ENCODE measurements at regions not wholly inside any gene's neighbourhood (a gene's known extent, or its start where the extent isn't known, plus 50 kb on each side); places are given as distances from the start of the nearest gene placed in this dataset.

DNA sequence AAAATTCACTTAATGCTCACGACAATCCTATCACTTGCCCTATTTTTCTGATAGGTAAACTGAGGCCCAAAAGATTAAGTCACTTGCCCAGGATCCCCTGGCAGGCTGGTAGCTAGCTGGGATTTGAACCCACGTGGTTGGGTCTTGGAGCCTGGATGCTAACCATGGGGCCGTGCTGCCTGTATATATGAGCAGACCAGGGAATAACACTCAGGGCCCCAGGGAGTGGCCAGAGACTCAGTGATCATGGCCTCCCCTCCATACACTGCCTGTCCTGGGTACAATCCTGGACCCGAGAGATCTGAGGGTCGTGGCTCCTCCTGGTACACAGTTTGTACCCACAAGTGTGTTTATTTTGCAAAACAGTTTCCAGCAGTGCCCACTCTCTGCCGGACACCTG, 116.9 kb upstream of the PTPN1 start:
- DNase-seq (ENCODE audit: low spot score): no peak

DNA sequence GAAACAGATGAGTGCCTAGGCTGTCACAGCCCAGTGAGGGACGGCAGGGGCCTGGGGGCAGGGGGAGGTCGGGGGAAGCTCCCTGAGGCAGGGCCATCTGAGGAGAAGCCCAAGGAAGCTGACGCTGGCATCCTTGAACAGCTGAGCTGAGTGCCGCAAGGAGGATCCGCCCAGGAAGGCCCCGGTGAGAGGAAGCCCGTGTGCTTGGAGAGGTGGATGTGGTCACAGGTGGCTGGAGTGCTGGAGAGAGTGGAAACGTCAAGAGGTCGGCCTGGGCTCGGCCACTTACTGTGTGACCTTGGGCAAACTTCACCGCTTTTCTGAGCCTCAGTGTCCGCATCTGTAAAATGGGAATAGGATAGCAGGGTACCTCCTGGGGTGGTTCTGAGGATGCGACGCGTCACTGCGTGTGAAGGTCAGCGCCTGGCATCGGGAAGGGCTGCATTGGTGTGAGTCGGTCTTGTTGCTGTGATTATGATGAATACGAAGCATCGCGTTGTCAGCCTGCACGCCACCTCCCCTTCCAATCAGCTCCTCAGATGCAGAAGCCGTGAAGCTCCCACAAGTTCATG, 116.1 kb upstream of the PTPN1 start:
- DNase-seq (ENCODE audit: low spot score): no peak

DNA sequence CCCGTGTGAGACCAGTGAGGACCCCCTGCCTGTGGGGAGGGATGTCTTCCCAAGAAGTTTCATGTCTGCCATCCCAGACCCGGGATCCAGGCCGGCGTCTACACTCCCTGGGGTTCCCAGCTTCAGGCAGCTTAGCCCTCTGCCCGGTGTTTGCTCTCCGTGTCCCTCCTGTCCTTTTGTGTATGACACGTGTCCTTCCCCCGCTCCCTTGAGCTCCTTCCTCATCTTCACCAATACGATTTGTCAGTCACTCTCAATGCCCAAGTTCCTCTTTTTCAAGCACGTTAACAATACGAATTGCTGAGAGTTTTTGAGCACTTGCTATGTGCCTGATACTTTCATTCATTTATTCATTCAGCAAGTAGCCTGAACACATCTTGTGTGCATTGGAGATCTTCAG, 115.6 kb upstream of the PTPN1 start:
- DNase-seq (ENCODE audit: low spot score): no peak

DNA sequence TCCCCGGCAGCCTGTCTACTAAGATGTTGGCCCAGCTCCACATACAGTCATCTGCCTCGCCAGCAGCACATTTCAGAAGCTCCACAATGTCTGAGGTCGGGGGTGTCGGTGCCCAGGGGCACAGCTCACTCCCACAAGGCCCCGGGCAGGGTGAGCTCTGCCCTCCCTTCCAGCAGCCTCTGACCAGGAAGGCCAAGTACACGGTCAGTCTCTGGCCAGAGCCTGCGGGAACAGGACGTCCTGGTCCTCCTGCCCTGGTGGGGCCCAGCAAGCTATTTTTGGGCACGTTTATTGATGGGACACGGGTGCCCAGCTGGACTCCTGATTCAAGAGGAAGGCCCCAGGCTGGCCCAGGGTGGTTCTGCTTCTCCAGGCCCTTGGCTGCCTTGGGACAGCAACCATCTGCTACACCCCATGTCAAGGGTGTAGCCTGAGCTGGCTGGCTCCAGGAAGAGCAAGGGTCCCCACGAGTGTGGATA, 114.9 kb upstream of the PTPN1 start:
- DNase-seq (ENCODE audit: low spot score): no peak

DNA sequence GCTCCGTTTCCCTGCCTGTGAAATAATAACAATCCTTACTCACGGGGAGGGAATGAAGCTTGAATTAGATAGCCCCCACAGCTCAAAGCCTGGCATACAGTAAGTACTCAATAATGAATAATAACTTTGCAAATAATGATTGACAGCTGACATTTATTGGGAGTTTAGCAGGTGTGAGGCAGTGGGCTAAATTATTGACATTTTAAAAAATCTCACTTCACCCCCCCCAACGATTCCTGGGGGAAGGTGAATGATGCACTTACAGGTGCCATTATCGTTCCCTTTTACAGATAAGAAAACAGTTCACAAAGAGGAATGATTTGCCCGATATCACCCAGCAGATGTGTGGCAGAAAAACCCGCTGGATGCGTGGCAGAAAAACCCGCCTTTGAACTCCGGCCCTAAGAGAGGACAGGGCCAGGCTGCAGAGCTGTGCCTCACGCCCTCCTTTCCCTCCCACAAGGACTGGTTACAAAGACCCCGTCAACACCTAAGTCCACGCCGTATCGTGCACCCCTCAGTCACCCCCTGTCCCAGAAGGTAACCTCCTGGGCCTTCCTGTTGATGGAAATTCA, 114.2 kb upstream of the PTPN1 start:
- DNase-seq (ENCODE audit: low spot score): no peak

DNA sequence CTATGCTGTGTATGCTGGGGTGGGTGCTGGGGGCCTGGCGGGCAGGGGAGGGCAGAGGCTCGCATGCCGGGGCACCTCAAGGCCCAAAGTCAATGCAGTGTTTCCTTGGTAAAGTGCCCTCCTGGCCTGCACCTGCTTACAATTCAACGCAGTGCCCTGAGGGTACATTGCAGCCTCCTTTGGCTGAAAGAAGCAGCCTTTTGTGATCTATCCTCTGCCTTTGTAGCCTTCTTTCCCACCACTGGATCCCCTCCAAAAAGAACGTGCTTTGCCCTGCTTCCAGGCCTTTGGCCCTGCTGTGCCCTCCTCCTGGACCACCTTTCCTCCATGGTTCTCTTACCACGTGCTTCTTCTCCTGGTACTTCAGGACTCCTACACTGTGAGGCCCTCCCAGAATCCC, 113.6 kb upstream of the PTPN1 start:
- DNase-seq (ENCODE audit: low spot score): no peak

DNA sequence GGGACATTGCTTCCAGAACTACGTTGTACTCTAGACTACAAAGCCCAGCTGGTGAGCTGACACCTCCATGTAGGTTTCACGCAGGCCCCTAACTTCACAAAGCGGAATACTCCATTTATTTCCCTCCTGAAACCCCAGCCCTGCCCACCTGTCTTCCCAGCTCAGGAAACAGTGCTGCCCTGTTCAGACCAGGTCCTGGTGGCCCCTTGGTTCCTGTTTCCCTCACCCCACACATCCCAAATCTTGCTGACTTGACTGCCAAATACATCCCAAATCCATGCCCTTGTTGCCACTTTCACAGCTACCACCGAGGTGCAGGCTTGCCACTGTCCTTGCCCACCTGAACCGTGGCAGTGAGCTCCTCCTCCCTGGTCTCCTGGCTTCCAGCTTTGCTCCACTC, 113.1 kb upstream of the PTPN1 start:
- no peak for DNase-seq (ENCODE audit: low spot score)

DNA sequence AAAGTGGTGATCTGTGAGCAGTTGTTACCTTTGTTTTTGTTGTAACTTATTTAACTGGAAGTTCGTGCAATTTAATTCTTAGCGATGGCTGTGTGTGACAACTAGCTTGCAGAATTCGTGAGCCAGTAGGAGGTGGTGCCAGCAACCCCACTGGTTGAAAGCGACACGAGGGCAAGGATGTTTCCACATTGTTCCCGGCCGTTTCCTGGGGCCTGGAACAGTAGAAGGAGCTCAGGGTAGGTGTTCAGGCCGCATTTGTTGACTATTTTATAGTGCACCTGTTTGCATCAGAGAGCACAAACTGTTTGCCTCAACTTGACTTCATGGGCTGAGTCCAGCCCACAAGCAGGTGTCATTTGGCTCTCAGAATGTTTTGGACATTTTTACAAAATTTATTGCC, 112.1 kb upstream of the PTPN1 start:
- no peak for DNase-seq (ENCODE audit: low spot score)

DNA sequence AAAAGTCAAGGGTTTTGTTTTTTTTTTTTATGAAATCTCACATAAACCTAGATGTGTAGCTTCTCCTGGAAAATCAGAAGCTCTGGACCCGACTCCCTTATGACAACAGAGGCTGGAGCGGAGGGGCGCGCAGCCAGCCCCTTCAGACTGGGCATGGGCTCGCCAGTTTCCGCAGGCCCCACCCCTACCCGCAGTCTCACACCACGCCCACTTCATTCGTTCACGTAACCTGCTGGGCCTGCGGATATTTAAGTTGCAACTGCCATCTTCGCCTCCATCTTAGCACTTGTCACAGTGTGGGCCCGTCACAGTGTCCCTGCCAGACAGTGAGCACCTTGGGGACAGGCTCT, 111.7 kb upstream of the PTPN1 start:
- no peak for DNase-seq (ENCODE audit: low spot score)

DNA sequence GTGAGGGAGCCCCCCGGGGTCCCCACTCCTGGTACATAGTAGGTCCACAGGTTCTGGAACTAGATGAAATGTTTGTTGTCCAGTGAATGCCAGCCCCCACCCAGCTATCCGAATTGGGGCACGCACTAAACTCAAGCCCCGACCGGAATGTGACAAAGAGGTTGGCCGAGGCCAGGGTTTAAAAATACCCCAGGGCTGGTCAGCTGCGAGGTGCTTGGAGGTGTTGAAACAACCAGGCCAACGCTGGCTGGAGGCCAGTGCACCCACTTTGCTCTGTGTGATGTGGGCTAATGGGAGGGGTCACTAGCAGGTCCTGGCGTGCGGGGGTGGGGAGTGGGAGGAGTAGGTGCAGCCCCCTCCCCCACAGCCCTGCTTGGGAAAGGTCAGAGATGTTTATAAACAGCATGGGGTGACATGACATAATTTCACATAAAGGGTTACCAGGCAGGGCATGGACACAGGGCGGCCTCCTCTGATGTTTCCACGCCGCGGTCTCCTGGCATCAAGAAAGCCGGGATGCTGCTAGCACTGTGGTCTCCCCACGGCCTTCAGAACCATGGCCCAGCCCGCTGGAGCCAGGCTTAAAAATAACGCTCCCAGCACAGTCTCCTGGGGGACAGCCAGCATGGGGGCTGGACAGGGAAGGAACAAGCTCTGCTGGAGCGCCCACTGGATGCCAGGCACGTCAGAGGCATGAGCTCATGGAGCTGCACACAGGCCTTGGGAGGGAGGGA, 111.2 kb upstream of the PTPN1 start:
- no peak for DNase-seq (ENCODE audit: low spot score)

DNA sequence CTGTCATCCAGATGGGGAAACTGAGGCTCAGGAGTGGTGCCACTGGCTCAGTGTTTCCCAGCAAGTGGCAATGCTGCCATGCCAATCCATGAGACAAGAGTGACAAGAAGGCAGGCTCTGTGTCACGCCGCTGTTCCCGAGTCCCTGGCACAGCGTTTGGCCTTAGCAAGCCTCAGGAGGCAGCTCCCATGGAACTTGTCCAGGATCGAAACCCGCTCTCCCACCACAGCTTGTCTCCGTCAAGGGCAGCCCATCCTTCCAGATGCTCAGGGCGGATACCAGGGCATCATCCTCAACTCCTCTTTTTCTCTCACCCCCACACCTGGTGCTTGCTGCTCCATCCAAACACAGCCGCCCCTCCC, 110.6 kb upstream of the PTPN1 start:
- no peak for DNase-seq (ENCODE audit: low spot score)

DNA sequence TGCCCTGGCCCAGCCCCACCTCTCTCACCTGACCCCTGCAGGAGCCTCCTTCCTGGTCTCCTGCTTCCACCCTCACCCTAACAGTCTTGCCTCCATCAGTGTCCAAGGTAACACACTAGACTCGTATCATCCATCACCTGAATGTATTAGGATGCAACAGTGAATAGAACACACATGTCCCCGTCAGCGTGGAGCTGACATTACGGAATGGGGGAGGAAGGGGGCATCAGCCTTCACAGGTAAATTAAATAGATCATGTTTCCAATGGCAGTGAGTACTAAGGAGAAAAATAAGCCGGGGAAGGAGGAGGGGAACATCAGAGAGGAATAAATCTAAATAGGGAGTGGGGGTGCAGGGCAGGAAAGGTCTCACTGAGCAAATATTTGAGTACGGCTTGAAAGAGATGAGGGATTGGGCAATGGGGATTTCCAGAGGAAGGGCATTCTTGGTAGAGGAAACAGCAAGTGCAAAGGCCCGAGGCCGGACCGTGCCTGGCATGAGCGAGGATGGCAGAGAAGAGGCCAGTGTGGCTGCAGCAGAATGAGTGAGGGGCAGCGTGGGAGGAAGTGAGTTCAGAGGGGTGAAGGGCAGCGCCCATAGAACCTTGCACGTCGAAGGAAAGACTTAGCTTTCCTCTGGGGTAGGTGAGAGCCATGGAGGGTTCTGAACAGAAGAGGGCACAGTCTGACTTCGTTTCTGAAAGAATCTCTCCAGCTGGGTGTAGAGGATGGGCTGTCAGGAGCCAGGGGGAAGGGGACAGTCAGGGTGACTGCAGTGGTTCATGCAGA, 110.1 kb upstream of the PTPN1 start:
- DNase-seq (ENCODE audit: low spot score): no peak

DNA sequence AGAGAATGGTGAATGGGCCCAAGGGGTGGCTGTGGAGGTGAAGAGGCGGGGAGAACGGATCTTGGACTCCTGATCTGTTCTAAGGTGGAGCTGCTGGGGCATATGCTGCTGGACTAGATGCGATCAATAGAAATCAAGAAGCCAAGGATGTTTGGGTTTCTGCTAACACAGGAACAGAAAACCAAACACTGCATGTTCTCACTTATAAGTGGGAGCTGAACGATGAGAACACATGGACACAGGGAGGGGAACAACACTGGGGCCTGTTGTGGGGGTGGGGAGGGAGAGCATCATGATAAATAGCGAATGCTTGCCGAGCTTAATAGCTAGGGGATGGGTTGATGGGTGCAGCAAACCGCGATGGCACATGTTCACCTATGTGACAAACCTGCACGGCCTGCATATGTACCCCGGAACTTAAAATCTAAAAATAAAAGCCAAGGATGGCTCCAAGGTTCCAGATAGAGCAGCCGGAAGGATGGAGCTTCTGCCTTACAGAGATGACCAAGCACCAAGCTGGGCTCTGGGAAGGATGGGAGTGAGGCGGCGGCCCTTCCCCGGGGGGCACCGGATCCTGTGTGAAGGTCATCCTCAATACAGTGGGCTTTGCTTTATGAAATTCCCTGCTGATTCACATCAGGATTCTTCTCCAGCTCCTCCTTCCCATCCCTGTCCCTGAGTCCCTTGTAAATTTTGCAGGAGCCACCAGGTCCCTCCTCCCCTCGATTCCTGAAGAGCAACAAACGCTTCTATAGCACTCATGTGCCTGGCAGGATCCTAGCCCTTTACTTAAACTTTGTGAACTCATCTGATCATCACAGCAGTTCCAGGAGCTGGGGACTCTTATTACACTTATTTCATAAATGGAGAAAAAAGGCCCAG, 109.2 kb upstream of the PTPN1 start:
- no peak for DNase-seq (ENCODE audit: low spot score)

DNA sequence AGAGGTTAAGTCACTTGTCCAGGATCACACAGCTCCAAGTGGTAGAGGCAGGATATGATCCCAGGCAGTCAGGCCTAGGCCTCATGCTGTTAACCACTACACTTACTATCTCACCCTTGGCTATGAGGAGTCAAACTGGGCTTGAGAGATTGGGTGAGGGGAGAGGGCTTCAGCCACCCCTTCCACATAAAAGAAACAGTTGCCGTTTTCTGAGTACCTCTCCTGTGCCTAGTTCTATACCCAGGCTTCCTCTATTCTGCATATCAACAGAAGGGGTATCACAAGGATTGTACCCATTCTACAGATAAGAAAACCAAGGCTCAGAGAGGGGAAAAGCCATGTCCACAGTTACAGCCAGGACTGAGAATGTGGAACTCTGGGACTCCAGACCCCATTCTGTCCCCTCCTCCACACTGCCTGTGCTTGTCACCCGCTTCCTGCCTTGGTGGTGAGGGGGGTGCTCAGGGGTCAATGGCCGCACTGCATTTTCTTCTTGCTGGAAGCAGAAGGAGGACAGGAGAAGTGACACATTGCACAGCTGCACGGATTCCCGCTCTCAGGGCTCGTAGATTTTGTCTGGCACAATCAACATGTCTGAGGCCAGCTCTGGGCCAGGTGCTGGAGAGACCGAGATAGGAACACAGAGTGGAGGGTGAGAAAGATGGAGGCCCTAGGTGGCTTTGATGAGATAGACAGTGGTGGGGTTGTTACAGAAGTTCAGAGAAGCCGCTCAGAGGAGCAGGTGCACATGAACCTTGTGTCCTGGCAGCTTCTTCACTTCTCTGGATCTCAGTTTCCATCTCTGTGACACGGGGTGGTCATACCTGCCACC, 108.4 kb upstream of the PTPN1 start:
- DNase-seq (ENCODE audit: low spot score): no peak

DNA sequence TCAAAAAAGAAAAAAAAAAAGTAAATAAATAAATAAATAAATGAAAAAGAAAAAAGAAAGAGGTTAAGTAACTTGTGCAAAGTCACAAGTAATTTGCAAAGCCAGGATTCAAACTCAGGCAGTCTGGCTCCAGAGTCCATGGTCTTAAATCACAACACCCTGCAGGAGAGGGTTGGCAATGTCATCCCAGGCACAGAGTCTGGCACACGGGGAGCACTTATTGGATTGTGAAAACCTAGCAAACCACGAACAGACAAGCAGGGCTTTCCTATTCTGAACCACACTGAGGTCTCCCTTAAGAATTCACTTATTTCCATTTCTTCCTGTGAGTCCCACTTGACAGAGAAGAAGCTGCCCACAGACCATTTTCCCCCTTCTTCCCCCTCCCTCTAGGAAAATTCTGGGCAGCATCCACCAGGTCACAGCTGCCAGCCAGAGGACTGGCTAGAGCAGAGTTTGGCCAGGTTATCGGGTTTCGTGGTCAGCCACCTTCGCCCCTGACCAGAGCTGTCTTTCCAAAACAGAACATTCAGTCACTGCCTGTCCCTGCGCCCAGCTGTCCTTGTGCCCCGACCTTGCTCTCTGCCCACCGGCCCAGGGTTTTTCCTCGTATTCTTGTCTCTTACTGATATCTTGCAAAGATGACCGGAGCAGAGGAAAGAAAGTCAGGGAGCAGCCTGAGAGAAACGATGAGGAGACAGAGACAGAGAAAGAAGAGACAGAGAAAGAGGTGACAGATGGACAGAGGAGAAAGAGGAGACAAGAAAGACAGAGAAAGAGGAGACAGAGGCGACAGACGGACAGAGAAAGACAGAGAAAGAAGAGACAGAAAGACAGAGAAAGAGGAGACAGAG, 106.4 kb upstream of the PTPN1 start:
- DNase-seq (ENCODE audit: low spot score): no peak

DNA sequence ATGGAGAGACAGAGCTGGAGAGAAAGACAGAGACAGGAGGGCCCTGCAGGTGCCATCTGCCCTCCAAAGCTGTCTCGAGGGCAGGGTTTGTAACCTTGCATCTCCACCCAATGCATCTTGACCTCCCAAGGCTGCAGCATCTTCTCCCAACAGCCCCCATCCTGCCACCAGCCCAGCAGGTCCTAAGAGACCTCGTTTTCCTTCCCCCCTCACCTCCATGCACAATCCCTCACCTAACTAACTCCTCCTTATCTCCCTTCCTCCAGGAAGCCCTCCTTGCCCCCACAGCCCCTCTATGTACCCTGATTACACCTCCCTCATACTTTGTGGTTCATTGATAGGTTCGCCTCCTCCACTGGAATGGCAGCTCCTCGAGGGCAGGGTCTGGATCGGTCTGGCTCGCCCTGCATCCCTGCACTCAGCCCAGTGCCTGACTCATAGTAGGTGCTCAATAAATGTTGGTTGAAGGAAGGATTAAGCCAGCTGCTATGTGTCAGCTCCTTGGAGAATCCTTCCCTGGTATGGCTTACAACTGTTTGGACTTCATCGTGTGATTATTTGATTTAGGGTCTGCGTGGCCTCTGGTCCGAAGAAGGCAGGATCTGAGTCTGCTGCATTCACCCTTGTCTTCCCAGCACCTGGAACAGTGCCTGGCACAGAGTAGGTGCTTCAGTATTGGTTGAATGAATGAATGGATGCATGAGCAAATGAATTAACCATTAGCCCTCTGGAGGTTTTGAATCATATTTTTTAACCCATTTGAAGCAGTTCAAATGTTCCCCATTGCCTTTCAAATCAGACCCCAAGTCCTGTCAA, 105.6 kb upstream of the PTPN1 start:
- no peak for DNase-seq (ENCODE audit: low spot score)

DNA sequence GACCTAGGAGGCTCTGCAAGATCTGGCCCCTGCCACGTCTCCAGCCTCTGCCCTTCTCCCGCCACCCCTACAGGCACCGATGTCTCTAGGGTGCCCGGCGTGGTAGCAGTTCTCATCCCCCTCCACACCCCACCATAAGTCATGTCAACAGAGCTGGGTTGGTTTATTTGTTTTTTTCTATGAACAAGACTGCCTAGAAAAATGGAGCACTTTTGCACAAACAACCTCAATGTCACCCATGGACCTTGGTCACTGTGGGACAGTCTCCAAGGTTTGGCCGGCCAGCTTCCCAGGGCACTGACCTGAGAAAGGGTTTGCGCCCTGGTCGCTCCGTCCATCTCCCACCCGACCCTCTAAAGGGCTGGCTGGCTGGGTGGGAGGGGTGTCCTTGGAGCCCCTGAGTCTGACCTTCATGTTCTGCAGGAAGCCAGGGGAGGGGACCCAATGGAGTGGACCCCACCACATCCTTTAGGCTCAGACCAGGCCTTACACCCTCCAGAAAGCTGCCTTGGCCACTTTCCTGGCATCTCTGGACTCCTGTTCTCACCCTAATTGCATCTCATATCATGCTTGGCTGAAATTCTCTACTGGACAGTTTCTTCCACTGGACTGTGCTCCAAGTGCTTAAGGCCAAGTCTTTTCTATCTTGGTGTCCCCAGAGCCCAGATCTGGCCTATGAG, 104.8 kb upstream of the PTPN1 start:
- no peak for DNase-seq (ENCODE audit: low spot score)

DNA sequence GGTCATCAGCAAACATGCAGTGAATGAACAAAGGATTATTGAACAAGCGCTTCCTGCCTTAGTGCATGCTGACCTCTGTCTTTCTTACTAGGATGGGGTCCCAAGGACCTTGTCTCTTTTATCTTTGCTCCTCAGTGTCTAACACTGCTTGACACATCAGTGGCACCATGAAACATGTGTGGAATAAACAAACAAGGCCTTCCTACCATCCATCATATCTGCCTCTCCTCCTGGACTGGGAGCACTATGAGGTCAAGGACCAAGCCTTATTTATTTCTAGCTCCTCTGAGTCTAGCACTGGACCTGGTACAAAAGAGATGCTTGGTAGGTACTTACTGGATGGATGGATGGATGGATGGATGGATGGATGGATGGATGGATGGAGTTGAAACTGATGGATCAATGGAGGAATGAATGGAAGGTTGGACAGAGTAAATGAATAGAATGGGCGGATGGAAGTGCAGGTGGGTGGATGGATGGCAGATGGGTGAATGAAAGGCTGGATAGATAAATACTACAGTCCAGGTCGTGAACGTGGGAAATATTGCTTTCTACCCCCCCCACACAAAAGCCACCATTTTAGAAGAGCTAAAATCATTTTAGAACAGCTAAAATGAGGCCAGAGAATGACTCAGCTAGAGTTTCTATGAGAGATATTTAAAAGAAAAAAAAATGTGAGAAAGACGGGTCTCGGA, 104.1 kb upstream of the PTPN1 start:
- DNase-seq (ENCODE audit: low spot score): no peak

All from hematopoietic multipotent progenitor cell treated with erythropoietin and hydrocortisone succinate and interleukin-3 and kit ligand, for 17 days (in vitro differentiated cells).